GM19023 (cell line): ENCODE measurements at regions not wholly inside any gene's neighbourhood (a gene's known extent, or its start where the extent isn't known, plus 50 kb on each side); places are given as distances from the start of the nearest gene placed in this dataset.

Experiments
- ATAC-seq: cut with Tn5 transposase; IDR thresholded peaks from one replicate; pipeline ENCODE4 v1.9.1; 2021; ENCODE audit warnings: mild to moderate bottlenecking, moderate library complexity; ENCODE audit not compliant: unreplicated experiment

GRCh38 chr2:204264085-204264553 lies 281.2 kb upstream of the PARD3B start:
- no peak for ATAC-seq

- no peak for ATAC-seq
Observed at GRCh38 chr2:204264621-204265140, 280.6 kb upstream of the PARD3B start.

GRCh38 chr2:204265681-204266181 lies 279.5 kb upstream of the PARD3B start:
- no peak for ATAC-seq

- ATAC-seq = no peak
Observed at GRCh38 chr2:204268458-204268857, 276.8 kb upstream of the PARD3B start.

GRCh38 chr2:204268971-204269370 lies 276.3 kb upstream of the PARD3B start:
- no peak for ATAC-seq

GRCh38 chr2:204272089-204272488 lies 273.2 kb upstream of the PARD3B start:
- no peak for ATAC-seq

GRCh38 chr2:204272610-204273287 lies 272.5 kb upstream of the PARD3B start:
- ATAC-seq = no peak

- ATAC-seq = no peak
Observed at GRCh38 chr2:204274429-204274828, 270.8 kb upstream of the PARD3B start.

- ATAC-seq = no peak
Observed at GRCh38 chr2:204274991-204275390, 270.3 kb upstream of the PARD3B start.

GRCh38 chr2:204277226-204277625 lies 268.0 kb upstream of the PARD3B start:
- no peak for ATAC-seq

- ATAC-seq = no peak
Observed at GRCh38 chr2:204278454-204278853, 266.8 kb upstream of the PARD3B start.

- ATAC-seq = no peak
Observed at GRCh38 chr2:204279819-204280218, 265.5 kb upstream of the PARD3B start.

GRCh38 chr2:204280262-204280668 lies 265.0 kb upstream of the PARD3B start:
- ATAC-seq = no peak

GRCh38 chr2:204282081-204282480 lies 263.2 kb upstream of the PARD3B start:
- ATAC-seq = no peak

GRCh38 chr2:204282525-204282924 lies 262.8 kb upstream of the PARD3B start:
- no peak for ATAC-seq

GRCh38 chr2:204289066-204289465 lies 256.2 kb upstream of the PARD3B start:
- ATAC-seq = no peak

GRCh38 chr2:204292439-204292838 lies 252.8 kb upstream of the PARD3B start:
- ATAC-seq = no peak

GRCh38 chr2:204293884-204294747 lies 251.2 kb upstream of the PARD3B start:
- no peak for ATAC-seq

GRCh38 chr2:204298404-204298803 lies 246.9 kb upstream of the PARD3B start:
- ATAC-seq = no peak

GRCh38 chr2:204299766-204300165 lies 245.5 kb upstream of the PARD3B start:
- no peak for ATAC-seq

GRCh38 chr2:204306667-204307066 lies 238.6 kb upstream of the PARD3B start:
- ATAC-seq = no peak

- no peak for ATAC-seq
Observed at GRCh38 chr2:204312105-204312504, 233.2 kb upstream of the PARD3B start.
